GM12892 (cell line): ENCODE measurements at regions not wholly inside any gene's neighbourhood (a gene's known extent, or its start where the extent isn't known, plus 50 kb on each side); places are given as distances from the start of the nearest gene placed in this dataset.

Experiments used
- POLR2A ChIP-seq: IDR thresholded peaks from 2 replicates; pipeline ENCODE4 v1.6.1; 2011; ENCODE audit warnings: low read depth, low read length, control low read depth
- POLR2AphosphoS5 ChIP-seq: IDR thresholded peaks from 2 replicates; pipeline ENCODE4 v1.6.1; 2011; ENCODE audit warnings: low read depth, low read length, control low read depth

DNA sequence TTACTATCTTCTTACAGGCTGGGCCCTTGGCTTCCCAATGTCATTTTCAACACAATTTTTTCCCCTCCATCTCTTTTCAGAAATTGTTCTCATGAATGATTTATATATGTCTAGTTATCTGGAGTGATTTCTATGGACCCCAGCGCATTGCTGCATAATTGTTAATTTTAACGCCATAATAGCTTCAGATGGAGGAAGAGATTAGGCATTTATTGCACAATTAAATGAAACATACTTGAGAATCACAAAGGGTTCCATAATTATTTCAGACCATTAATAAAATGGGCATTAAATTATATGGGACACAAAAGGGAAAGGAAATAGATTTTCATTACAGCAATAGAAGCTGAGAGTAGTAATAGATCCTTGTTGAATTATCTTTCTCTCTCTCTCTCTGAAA is 70.3 kb upstream of the SOX14 start:
- no peak for TF ChIP-seq POLR2AphosphoS5
- TF ChIP-seq POLR2A = no peak
